ENCODE measurements at regions not wholly inside any gene's neighbourhood (a gene's known extent, or its start where the extent isn't known, plus 50 kb on each side); places are given as distances from the start of the nearest gene placed in this dataset.
"Not testable (repeated sequence)": the region's sequence is repeated elsewhere in the genome, so short reads cannot be mapped to it uniquely, and the experiment has no call there.

GRCh38 chr12:70078161-70078560 lies 165.1 kb upstream of the CNOT2 start:
- H3K4me3 ChIP-seq (ENCODE audit: low read depth in 1 of 3, low read length in 3 of 3), result no peak overlapping the region
- FAIRE-seq (no peak), DNase-seq (no peak)
- H3K27ac ChIP-seq (ENCODE audit: low read depth in 1 of 3, low read length in 2 of 3), result no peak overlapping the region
- no peaks in the 10 kb centered on the region for H3K36me3 ChIP-seq (ENCODE audit: control insufficient read depth in 3 of 3, insufficient read depth in 2 of 3, low read depth in 1 of 3, low read length in 3 of 3)
- WGBS, 3 donors, result 85 to 88% (median 88%) methylated on average over 2 of the region's 2 CpGs
- no peaks in the 10 kb centered on the region for H3K27me3 ChIP-seq (ENCODE audit: control insufficient read depth in 3 of 3, insufficient read depth in 3 of 3, low read length in 3 of 3)
- no peaks in the 10 kb centered on the region for H3K4me1 ChIP-seq (ENCODE audit: control insufficient read depth in 3 of 3, insufficient read depth in 2 of 3, low read depth in 1 of 3, low read length in 2 of 3)
- no peaks in the 10 kb centered on the region for H3K9me3 ChIP-seq (ENCODE audit: control insufficient read depth in 2 of 2, insufficient read depth in 1 of 2, low read depth in 1 of 2, low read length in 1 of 2)

GRCh38 chr12:70080566-70080965 lies 162.7 kb upstream of the CNOT2 start:
- Histone ChIP-seq H3K27ac (ENCODE audit: low read depth in 1 of 3, low read length in 2 of 3) (no peak overlapping the region), H3K36me3 (ENCODE audit: control insufficient read depth in 3 of 3, insufficient read depth in 2 of 3, low read depth in 1 of 3, low read length in 3 of 3) (no peaks in the 10 kb centered on the region), H3K4me1 (ENCODE audit: control insufficient read depth in 3 of 3, insufficient read depth in 2 of 3, low read depth in 1 of 3, low read length in 2 of 3) (no peaks in the 10 kb centered on the region), H3K9me3 (ENCODE audit: control insufficient read depth in 2 of 2, insufficient read depth in 1 of 2, low read depth in 1 of 2, low read length in 1 of 2) (no peaks in the 10 kb centered on the region), H3K27me3 (ENCODE audit: control insufficient read depth in 3 of 3, insufficient read depth in 3 of 3, low read length in 3 of 3) (no peaks in the 10 kb centered on the region), H3K4me3 (ENCODE audit: low read depth in 1 of 3, low read length in 3 of 3) (no peak overlapping the region)
- DNase-seq (no peak), FAIRE-seq (no peak)
- 40 to 50% (median 44%) methylated on average over 2 of the region's 2 CpGs for WGBS, 3 donors

DNA sequence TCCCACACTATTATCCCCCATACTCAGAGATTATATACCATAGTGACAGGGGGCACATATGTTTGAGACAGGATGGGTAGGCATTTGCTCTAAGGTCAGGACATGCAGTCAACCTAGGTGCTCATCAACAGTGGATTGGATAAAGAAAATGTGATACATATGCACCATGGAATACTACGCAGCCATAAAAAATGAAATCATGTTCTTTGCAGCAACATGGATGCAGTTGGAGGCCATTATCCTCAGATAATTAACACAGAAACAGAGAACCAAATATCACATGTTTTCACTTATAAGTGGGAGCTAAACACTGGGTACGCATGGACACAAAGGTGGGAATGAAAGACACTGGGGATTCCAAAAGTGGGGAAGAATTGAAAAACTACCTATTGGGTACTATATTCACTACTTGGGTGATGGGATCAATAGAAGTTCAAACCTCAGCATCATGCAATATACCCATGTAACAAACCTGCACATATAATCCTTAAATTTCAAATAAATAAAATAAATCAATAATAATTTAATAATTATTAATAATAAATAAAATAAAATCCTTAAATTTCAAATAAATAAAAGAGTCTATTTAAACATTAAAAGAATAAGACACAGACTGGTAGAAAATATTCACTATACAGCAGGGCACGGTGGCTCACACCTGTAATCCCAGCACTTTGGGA lies 160.1 kb upstream of the CNOT2 start:
- H3K27ac ChIP-seq (ENCODE audit: low read depth in 1 of 3, low read length in 2 of 3), result no peak overlapping the region
- DNase-seq, result no peak
- no peaks in the 10 kb centered on the region for H3K9me3 ChIP-seq (ENCODE audit: control insufficient read depth in 2 of 2, insufficient read depth in 1 of 2, low read depth in 1 of 2, low read length in 1 of 2)
- 75 to 98% (median 77%) methylated on average over 3 of the region's 3 CpGs for WGBS, 3 donors
- no peak for FAIRE-seq
- no peaks in the 10 kb centered on the region for H3K4me1 ChIP-seq (ENCODE audit: control insufficient read depth in 3 of 3, insufficient read depth in 2 of 3, low read depth in 1 of 3, low read length in 2 of 3)
- H3K27me3 ChIP-seq (ENCODE audit: control insufficient read depth in 3 of 3, insufficient read depth in 3 of 3, low read length in 3 of 3), result no peaks in the 10 kb centered on the region
- H3K4me3 ChIP-seq (ENCODE audit: low read depth in 1 of 3, low read length in 3 of 3), result no peak overlapping the region
- no peaks in the 10 kb centered on the region for H3K36me3 ChIP-seq (ENCODE audit: control insufficient read depth in 3 of 3, insufficient read depth in 2 of 3, low read depth in 1 of 3, low read length in 3 of 3)

DNA sequence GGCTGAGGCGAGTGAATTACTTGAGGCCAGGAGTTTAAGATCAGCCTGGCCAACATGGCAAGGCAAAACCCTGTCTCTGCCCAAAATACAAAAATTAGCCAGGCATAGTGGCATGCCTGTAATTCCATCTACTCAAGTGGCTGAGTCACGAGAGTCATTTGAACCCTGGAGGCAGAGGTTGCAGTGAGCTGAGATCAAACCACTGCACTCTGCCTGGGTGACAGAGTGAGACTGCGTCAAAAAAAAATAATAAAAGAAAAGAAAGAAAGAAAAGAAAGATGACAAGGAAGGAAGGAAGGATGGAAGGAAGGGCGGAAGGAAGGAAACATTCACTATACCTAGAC lies 159.6 kb upstream of the CNOT2 start:
- FAIRE-seq, result no peak

GRCh38 chr12:70086372-70086771 lies 156.9 kb upstream of the CNOT2 start:
- not testable (repeated sequence) for H3K27ac ChIP-seq (ENCODE audit: low read depth in 1 of 3, low read length in 2 of 3); H3K4me1 ChIP-seq (ENCODE audit: control insufficient read depth in 3 of 3, insufficient read depth in 2 of 3, low read depth in 1 of 3, low read length in 2 of 3); FAIRE-seq; H3K4me3 ChIP-seq (ENCODE audit: low read depth in 1 of 3, low read length in 3 of 3); DNase-seq; H3K27me3 ChIP-seq (ENCODE audit: control insufficient read depth in 3 of 3, insufficient read depth in 3 of 3, low read length in 3 of 3); H3K9me3 ChIP-seq (ENCODE audit: control insufficient read depth in 2 of 2, insufficient read depth in 1 of 2, low read depth in 1 of 2, low read length in 1 of 2); H3K36me3 ChIP-seq (ENCODE audit: control insufficient read depth in 3 of 3, insufficient read depth in 2 of 3, low read depth in 1 of 3, low read length in 3 of 3)
- 80 to 90% (median 85%) methylated on average over 8 of the region's 8 CpGs for WGBS, 3 donors

More for the DNA sequence above, 159.6 kb upstream of the CNOT2 start:
- H3K4me3 ChIP-seq (ENCODE audit: low read depth in 1 of 3, low read length in 3 of 3), result no peak overlapping the region
- no peak for DNase-seq
- WGBS, 3 donors, result 91 to 98% (median 94%) methylated on average over 4 of the region's 4 CpGs
- H3K9me3 ChIP-seq (ENCODE audit: control insufficient read depth in 2 of 2, insufficient read depth in 1 of 2, low read depth in 1 of 2, low read length in 1 of 2), result no peaks in the 10 kb centered on the region
- H3K27me3 ChIP-seq (ENCODE audit: control insufficient read depth in 3 of 3, insufficient read depth in 3 of 3, low read length in 3 of 3), result no peaks in the 10 kb centered on the region
- no peak overlapping the region for H3K27ac ChIP-seq (ENCODE audit: low read depth in 1 of 3, low read length in 2 of 3)
- H3K4me1 ChIP-seq (ENCODE audit: control insufficient read depth in 3 of 3, insufficient read depth in 2 of 3, low read depth in 1 of 3, low read length in 2 of 3), result no peaks in the 10 kb centered on the region
- no peaks in the 10 kb centered on the region for H3K36me3 ChIP-seq (ENCODE audit: control insufficient read depth in 3 of 3, insufficient read depth in 2 of 3, low read depth in 1 of 3, low read length in 3 of 3)

GRCh38 chr12:70091021-70091521 lies 152.2 kb upstream of the CNOT2 start:
- WGBS, 3 donors, result 76 to 85% (median 77%) methylated on average over 4 of the region's 4 CpGs

GRCh38 chr12:70094467-70094866 lies 148.8 kb upstream of the CNOT2 start:
- no peaks in the 10 kb centered on the region for H3K36me3 ChIP-seq (ENCODE audit: control insufficient read depth in 3 of 3, insufficient read depth in 2 of 3, low read depth in 1 of 3, low read length in 3 of 3)
- WGBS, 3 donors, result 78 to 93% (median 86%) methylated on average over 2 of the region's 2 CpGs
- no peak overlapping the region for H3K27ac ChIP-seq (ENCODE audit: low read depth in 1 of 3, low read length in 2 of 3)
- H3K9me3 ChIP-seq (ENCODE audit: control insufficient read depth in 2 of 2, insufficient read depth in 1 of 2, low read depth in 1 of 2, low read length in 1 of 2), result no peaks in the 10 kb centered on the region
- no peak overlapping the region for H3K4me3 ChIP-seq (ENCODE audit: low read depth in 1 of 3, low read length in 3 of 3)
- FAIRE-seq (no peak), DNase-seq (no peak)
- no peaks in the 10 kb centered on the region for H3K4me1 ChIP-seq (ENCODE audit: control insufficient read depth in 3 of 3, insufficient read depth in 2 of 3, low read depth in 1 of 3, low read length in 2 of 3)
- no peaks in the 10 kb centered on the region for H3K27me3 ChIP-seq (ENCODE audit: control insufficient read depth in 3 of 3, insufficient read depth in 3 of 3, low read length in 3 of 3)

More at GRCh38 chr12:70091021-70091521, 152.2 kb upstream of the CNOT2 start:
- Histone ChIP-seq H3K27ac (ENCODE audit: low read depth in 1 of 3, low read length in 2 of 3) (no peak overlapping the region), H3K4me1 (ENCODE audit: control insufficient read depth in 3 of 3, insufficient read depth in 2 of 3, low read depth in 1 of 3, low read length in 2 of 3) (no peaks in the 10 kb centered on the region), H3K4me3 (ENCODE audit: low read depth in 1 of 3, low read length in 3 of 3) (no peak overlapping the region), H3K36me3 (ENCODE audit: control insufficient read depth in 3 of 3, insufficient read depth in 2 of 3, low read depth in 1 of 3, low read length in 3 of 3) (no peaks in the 10 kb centered on the region), H3K9me3 (ENCODE audit: control insufficient read depth in 2 of 2, insufficient read depth in 1 of 2, low read depth in 1 of 2, low read length in 1 of 2) (no peaks in the 10 kb centered on the region), H3K27me3 (ENCODE audit: control insufficient read depth in 3 of 3, insufficient read depth in 3 of 3, low read length in 3 of 3) (no peaks in the 10 kb centered on the region)
- no peak for DNase-seq
- FAIRE-seq, result no peak

DNA sequence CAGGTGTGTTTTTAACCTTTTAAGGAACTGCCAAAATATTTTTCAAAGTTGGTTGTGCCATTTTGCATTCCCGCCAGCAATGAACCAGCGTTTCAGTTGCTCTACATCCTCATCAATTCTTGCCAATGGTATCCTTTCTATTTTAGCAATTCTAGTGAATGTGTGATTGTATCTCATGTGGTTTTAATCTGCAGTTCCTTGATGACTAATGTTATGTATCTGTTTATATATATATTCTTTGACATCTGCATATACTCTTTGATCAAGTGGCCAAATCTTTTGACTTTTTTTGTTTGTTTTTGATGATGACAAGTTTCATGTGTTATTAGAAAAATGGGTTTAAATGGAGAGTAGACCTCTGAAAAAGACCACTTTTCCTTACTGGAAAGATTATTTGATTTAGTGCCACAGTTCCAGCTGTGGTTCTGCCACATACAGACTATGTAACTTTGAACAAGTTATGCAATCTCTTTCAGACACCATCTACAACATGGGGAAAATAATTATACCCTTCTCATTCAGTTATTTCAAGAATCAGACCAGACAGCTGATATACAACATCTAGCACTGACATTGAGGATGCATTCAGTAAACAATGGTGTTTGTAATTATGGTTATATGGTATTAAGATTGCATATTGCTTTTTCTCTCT lies 146.3 kb upstream of the CNOT2 start:
- FAIRE-seq (no peak), DNase-seq (no peak)
- 93 to 96% (median 94%) methylated on average over 2 of the region's 2 CpGs for WGBS, 3 donors

More for the DNA sequence above, 146.3 kb upstream of the CNOT2 start:
- H3K27ac ChIP-seq (ENCODE audit: low read depth in 1 of 3, low read length in 2 of 3), result no peak overlapping the region
- H3K4me1 ChIP-seq (ENCODE audit: control insufficient read depth in 3 of 3, insufficient read depth in 2 of 3, low read depth in 1 of 3, low read length in 2 of 3), result no peaks in the 10 kb centered on the region
- no peaks in the 10 kb centered on the region for H3K9me3 ChIP-seq (ENCODE audit: control insufficient read depth in 2 of 2, insufficient read depth in 1 of 2, low read depth in 1 of 2, low read length in 1 of 2)
- no peaks in the 10 kb centered on the region for H3K27me3 ChIP-seq (ENCODE audit: control insufficient read depth in 3 of 3, insufficient read depth in 3 of 3, low read length in 3 of 3)
- H3K36me3 ChIP-seq (ENCODE audit: control insufficient read depth in 3 of 3, insufficient read depth in 2 of 3, low read depth in 1 of 3, low read length in 3 of 3), result no peaks in the 10 kb centered on the region
- H3K4me3 ChIP-seq (ENCODE audit: low read depth in 1 of 3, low read length in 3 of 3), result no peak overlapping the region
